ENCODE measurements at regions not wholly inside any gene's neighbourhood (a gene's known extent, or its start where the extent isn't known, plus 50 kb on each side); places are given as distances from the start of the nearest gene placed in this dataset.
A peak's percentile ranks its signal among the peaks of the same experiment; 100 is the strongest.
"Not testable (repeated sequence)": the region's sequence is repeated elsewhere in the genome, so short reads cannot be mapped to it uniquely, and the experiment has no call there.

- DNase-seq = no peak
Measured at GRCh38 chr2:185274718-185275484, 463.7 kb upstream of the FSIP2 start.

DNA sequence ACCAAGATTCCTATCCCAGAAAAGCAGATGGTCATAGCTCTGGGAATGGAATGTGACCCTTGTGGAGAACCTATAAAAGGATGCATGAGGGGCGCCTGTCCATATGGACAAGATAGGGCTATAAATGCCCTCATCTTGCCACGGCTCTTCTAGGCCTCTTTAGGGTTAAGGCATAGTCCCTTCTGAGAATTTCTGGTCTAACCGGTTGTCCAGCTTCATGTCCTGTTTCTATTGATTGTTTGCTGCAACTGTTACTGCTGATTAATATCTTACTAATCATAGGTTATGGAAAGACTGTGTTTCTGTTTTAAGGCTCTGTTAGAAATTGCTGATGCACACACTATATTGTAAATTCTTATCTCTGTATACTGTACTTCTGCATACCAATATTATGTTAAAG, 462.6 kb upstream of the FSIP2 start:
- not testable (repeated sequence) for DNase-seq

GRCh38 chr2:185278761-185279160, 459.8 kb upstream of the FSIP2 start:
- DNase-seq = no peak

DNA sequence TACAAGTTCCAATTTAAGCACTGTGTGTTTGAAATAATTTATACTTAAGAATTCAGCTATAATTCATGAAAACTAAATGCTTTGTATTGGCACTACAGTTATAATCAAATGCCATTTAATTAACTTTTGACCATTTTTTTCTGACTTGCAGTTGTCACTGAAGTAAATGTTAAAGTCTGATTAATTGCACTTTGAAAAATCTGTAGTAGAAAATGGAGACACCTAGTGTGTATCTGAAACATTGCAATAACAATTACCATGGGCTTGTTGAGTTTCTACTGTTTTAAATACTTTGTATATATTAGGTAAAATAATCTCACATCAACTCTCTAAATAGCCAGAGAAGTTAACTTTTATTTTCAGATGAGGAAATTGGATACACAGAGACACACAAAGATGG, 458.6 kb upstream of the FSIP2 start:
- no peak for DNase-seq

DNA sequence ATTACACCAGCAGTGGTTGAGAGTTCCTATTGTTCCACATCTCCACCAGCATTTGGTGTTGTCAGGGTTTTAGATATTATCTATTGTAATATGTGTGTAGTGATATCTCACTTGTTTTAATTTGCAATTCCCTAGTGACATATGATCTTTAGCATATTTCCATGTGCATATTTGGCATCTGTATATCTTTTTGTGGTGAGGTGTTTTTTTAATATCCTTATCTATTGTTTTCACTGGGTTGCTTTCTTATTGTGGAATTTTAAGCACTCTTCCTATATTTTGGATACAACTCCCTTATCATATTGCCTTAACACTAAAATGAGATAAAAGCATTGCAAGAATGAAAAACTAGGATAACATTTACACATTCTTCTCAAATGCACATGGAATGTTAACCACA, 453.9 kb upstream of the FSIP2 start:
- no peak for DNase-seq

DNA sequence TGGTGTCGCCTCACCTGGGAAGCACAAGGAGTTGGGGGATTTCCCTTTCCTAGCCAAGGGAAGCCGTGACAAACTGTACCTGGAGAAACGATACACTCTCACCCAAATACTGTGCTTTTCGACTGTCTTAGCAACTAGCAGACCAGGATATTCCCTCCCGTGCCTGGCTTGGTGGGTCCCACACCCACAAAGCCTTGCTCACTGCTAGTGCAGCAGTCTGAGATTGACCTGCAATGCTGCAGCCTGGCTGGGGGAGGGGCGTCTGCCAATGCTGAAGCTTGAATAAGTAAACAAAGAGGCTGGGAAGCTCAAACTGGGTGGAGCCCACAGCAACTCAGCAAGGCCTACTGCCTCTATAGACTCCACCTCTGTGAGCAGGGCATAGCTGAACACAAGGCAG, 448.6 kb upstream of the FSIP2 start:
- DNase-seq = not testable (repeated sequence)

DNA sequence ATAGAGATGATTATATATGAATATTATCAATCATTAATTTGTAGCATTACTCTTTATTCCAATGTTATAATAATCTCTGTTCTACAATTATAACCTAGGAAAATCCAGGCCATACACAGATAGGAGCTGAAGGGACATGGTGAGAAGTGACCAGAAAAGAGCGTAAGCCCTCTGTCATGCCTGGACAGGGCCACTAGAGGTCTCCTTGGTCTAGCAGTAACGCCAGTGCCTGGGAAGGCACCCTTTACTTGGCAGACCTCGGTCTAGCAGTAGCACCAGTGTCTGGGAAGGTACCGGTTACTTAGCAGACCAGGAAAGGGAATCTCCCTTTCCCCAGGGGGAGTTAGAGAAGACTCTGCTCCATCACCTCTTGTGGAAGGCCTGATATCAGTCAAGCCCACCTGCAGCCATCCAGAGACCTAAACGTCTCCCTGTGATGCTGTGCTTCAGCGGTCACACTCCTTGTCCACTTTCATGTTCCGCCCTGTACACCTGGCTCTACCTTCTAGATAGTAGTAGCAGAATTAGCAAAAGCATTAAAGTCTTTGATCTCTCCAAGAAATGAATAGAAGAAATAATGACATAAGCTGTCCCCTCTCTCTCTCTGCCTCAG, 447.5 kb upstream of the FSIP2 start:
- DNase-seq = peak; percentile 21

- no peak for DNase-seq
Measured at GRCh38 chr2:185299867-185300266, 438.7 kb upstream of the FSIP2 start.

- DNase-seq = no peak
Measured at GRCh38 chr2:185306119-185306518, 432.5 kb upstream of the FSIP2 start.

GRCh38 chr2:185316383-185316782, 422.2 kb upstream of the FSIP2 start:
- no peak for DNase-seq

GRCh38 chr2:185318271-185318724, 420.3 kb upstream of the FSIP2 start:
- DNase-seq = no peak

DNA sequence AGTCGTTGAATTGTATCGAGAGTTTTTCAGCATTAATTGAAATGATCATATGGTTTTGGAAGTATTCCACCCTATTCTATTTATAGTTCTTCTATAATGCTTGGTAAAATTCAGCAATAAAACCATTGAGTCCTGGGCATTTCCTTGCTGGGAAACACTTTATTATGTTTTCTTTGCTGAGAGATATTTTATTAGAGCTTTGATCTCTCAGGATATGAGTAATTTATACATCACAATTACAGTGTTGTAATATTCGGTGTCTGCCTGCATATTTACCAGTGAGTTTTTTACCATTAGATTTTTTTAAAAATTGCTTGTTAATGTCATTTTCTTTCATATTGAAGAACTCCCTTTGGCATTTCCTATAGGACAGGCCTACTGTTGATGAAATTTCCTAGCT, 402.7 kb upstream of the FSIP2 start:
- DNase-seq = no peak

DNA sequence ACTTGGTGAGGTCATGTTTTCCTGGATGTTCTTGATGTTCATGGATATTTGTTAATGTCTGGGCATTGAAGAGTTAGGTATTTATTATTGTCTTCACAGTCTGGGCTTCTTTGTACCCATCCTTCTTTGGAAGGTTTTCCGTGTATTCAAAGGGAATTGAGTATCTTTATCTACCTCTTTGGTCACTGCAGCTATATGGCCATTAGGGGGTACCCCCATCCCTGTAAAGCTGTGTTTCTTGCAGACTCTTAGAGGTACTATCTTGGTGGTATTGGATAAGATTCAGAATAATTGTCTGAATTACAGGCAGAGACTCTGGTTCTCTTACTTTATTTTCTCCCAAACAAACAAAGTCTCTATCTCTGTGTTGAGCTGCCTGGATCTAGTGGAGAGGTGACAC, 401.6 kb upstream of the FSIP2 start:
- no peak for DNase-seq

DNA sequence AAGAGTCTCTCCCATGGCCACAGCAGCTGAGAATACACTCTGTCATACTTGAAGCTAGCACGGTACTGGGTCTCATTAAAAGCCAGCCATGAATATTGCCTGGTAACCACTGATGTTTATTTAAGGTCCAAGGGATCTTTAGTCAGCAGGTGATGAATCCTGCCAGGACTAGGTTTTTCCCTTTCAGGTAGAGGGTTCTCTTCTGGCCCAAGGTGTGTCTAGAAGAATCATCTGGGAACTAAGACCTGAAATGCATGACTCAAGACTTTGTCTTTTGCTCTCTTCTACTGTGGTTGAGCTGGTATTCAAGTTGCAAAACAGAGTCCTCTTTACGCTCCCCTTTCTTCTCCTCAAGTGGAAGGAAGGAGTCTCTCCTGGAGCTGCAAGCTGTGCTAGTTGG, 400.5 kb upstream of the FSIP2 start:
- no peak for DNase-seq

- no peak for DNase-seq
Measured at GRCh38 chr2:185347445-185347844, 391.2 kb upstream of the FSIP2 start.

DNA sequence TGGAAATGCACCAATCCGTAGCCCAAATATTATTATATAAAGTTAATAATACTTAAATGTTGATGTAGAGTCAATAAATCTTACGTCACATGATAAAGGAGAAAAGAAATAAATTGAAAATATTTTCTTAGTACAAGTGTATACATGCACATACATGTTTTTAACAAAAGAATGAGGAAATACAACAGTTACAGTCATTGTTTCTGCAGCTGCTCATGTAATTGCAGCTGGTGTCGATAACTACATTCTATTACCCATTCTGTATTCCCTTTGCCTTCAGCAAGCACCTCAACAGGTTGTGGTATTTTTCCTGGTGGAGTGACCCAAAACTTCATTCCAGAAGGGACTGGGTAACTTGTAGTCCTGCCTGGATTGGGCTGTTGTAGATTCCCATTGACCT, 377.8 kb upstream of the FSIP2 start:
- no peak for DNase-seq

DNA sequence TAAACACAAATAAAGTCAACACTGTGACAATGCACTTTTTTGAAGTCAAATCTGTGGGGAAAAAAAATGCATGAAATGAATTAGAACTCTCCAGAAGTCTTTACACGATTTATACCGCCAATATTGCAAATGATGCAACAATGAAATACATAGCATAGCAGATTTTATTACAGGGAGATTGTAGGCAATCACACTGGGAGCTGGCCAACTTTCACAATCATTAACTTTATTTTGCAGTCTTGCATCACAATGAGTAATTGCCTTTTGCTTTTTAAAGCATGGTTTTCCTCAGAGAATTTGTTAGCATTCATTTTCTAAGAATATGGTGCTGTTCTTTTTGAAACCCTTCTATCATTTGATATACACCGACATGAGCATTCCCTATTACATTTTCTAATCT, 366.4 kb upstream of the FSIP2 start:
- DNase-seq = no peak

- DNase-seq = no peak
Measured at GRCh38 chr2:185373229-185373628, 365.4 kb upstream of the FSIP2 start.

DNA sequence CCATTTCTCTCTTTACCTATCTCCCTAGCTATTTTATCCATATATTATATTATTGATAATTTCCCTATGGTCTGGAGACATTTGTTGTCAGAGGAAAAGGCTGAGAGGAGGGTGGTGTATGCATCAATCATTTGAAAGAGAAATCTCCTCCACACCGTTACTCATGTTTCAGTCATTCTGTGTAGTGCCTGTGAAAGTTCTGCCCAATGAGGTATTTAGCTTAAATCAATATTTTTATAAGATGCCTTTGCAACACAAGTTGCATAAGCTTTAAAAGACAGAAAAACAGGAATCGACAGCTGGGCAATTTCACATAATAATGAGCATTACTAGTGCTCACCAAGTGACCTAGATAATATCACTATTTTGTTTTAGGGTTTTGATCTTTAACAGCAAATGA, 363.7 kb upstream of the FSIP2 start:
- no peak for DNase-seq

GRCh38 chr2:185375731-185376130, 362.9 kb upstream of the FSIP2 start:
- DNase-seq = no peak

GRCh38 chr2:185381631-185382030, 357.0 kb upstream of the FSIP2 start:
- no peak for DNase-seq

DNA sequence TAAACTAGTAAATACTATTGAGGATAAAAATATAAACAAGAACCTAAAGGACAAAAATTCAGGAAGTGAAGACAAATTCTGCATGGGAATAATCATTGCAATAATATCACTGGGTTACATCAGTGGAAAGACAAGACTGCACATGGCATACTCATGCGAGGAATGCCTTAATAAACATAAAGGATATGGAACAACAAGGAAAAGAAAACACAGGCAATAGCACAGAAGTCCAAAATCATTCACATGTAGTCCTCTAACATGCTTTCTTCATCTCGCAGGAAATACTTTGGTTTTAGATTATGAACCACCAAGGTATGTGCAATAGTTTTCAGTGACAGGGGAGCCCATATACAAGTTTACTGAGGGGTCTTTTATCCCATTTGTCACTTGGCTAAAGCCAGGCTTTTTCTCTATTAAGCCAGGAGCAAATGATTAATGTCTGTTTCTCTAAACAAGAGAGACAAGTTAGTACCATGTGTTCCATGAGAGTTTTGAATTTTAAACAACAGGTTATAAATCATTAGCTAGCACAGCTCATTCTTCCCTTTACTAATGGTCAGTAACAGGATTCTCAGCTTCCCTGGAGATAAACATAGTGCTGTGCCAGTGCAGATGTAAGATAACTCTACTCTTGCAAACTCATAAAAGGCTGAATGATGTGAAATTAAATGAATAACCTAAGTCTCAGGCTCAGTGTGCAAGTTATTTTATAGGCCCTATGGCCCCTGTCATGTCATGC, 353.6 kb upstream of the FSIP2 start:
- no peak for DNase-seq

DNA sequence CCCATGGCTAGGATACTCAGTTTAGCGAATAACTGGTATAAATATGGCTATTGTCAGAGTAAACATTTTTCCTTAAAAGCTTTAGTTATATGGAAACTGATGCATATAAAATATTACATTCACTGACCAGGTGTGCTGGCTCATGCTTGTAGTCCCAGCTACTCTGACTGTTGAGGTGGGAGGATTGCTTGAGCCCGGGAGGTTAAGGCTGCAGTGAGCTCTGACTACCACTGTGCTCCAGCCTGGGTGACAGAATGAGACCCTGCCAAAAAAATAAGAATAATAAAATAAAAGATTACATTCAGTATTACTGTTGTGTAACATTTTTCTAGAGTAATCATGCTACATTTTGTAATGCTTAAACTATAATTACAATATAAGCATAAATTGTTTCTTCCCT, 350.4 kb upstream of the FSIP2 start:
- no peak for DNase-seq

- DNase-seq = no peak
Measured at GRCh38 chr2:185391543-185391942, 347.1 kb upstream of the FSIP2 start.

All from NCI-H510A (cell line).